Thyroid gland (tissue), 4 donors: ENCODE measurements at regions not wholly inside any gene's neighbourhood (a gene's known extent, or its start where the extent isn't known, plus 50 kb on each side); places are given as distances from the start of the nearest gene placed in this dataset.

Source experiments
- DNase-seq, 2 donors: peaks; one replicate each; pipeline ENCODE4 v3.0.0-alpha.2; 2019
- H3K27ac ChIP-seq, 3 donors: fragments of 200-600 bp; sonication (generic); 1 replicate in 2 of 3; 2 replicates in 1 of 3; pipeline ENCODE4 v1.5.1; 2016 to 2019; ENCODE audit warnings: mild to moderate bottlenecking in 1 of 3, moderate library complexity in 1 of 3
- H3K27me3 ChIP-seq: fragments of 200-600 bp; sonication (generic); one replicate; pipeline ENCODE4 v1.5.1; 2019
- H3K36me3 ChIP-seq, 2 donors: fragments of 200-600 bp; sonication (generic); one replicate each; pipeline ENCODE4 v1.5.1; 2016 to 2019
- H3K4me1 ChIP-seq, 2 donors: fragments of 200-600 bp; sonication (generic); one replicate each; pipeline ENCODE4 v1.5.1; 2017 to 2019
- H3K4me3 ChIP-seq, 3 donors: fragments of 200-600 bp; sonication (generic); replicated peaks in 1 of 3; 1 replicate in 2 of 3; 2 replicates in 1 of 3; pipeline ENCODE4 v1.5.1; 2016; ENCODE audit warnings: mild to moderate bottlenecking in 1 of 3
- H3K9me3 ChIP-seq: fragments of 200-600 bp; sonication (generic); one replicate; pipeline ENCODE4 v1.5.1; 2017
- POLR2A ChIP-seq, 2 donors: fragments of 450-650 bp; IDR thresholded peaks; one replicate each; pipeline ENCODE4 v1.6.1; 2017; ENCODE audit warnings: antibody characterized with exemption in 2 of 2, mild to moderate bottlenecking in 2 of 2, moderate library complexity in 1 of 2
- WGBS, 2 donors: methylation state at CpG; one replicate each; pipeline ENCODE4 v1.1.5; 2017; 5-methylcytosine and 5-hydroxymethylcytosine counted together
- intact Hi-C: fragments of 100-400 bp; cut with DNase I; formaldehyde crosslinking; loops from one replicate; pipeline ENCODE4 v1.15.1; 2023
- TF ChIP-seq, protein P1 (sequence below), 6 experiments: fragments of 200-600 bp in 3 of 6; fragments of 450-650 bp in 3 of 6; sonication (generic) in 3 of 6; IDR thresholded peaks; one replicate each; pipeline ENCODE4 v1.5.1; 2016 to 2019; ENCODE audit warnings: antibody characterized with exemption in 6 of 6, mild to moderate bottlenecking in 2 of 6, inconsistent platforms in 1 of 6, moderate library complexity in 1 of 6

DNA sequence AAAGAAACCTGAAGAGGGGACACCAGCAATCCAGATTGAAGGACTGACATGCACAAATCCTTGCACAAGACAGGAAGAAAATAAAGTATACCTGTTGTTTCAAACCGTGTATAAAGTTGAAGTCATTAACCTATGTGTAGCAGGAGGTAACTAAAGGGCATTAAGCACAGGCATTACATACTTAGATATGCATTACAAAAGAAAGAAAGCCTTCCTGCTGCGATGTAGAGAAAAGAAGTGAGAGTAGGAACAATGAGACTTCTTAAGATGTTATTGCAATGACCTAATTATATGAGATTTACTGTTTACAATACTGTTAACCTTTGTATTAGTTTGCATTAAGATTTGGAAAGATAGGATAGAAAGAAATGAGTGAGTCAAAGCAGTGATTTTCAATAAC, 308.9 kb upstream of the PTPRD start:
- H3K27ac ChIP-seq, result no peak overlapping the region
- no peaks in the 10 kb centered on the region for H3K36me3 ChIP-seq
- H3K9me3 ChIP-seq, result no peaks in the 10 kb centered on the region
- no peak for DNase-seq
- intact Hi-C loops, result no loop called here
- H3K4me1 ChIP-seq, result no peaks in the 10 kb centered on the region
- H3K27me3 ChIP-seq, result no peaks in the 10 kb centered on the region
- H3K4me3 ChIP-seq, result no peak overlapping the region
- WGBS, 2 donors, result 20 to 25% methylated on average over 2 of the region's 2 CpGs
- no peak for TF ChIP-seq POLR2A (IDR thresholded peaks at IDR 0.05)
- TF ChIP-seq, protein P1, sequence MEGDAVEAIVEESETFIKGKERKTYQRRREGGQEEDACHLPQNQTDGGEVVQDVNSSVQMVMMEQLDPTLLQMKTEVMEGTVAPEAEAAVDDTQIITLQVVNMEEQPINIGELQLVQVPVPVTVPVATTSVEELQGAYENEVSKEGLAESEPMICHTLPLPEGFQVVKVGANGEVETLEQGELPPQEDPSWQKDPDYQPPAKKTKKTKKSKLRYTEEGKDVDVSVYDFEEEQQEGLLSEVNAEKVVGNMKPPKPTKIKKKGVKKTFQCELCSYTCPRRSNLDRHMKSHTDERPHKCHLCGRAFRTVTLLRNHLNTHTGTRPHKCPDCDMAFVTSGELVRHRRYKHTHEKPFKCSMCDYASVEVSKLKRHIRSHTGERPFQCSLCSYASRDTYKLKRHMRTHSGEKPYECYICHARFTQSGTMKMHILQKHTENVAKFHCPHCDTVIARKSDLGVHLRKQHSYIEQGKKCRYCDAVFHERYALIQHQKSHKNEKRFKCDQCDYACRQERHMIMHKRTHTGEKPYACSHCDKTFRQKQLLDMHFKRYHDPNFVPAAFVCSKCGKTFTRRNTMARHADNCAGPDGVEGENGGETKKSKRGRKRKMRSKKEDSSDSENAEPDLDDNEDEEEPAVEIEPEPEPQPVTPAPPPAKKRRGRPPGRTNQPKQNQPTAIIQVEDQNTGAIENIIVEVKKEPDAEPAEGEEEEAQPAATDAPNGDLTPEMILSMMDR (IDR thresholded peaks at IDR 0.05), result no peak

DNA sequence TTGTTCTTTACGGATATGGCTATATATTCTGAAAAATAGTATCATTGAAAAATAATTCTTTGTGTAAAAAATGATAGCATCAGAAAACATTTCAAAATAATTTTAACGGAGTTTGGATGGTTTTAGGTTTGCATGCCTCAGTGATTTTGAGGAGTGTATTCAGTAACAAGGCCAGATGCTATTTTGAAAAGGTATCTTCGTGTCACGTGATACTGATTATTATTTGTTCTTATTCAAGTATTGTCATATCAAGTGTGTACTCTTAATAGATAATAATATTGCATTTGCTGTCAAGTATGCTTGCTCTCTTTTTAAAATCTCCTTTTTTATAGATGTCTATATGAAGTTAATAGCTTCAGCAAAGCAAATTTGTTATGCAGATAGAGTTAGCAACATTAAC, 313.1 kb upstream of the PTPRD start:
- no peaks in the 10 kb centered on the region for H3K27me3 ChIP-seq
- H3K9me3 ChIP-seq, result no peaks in the 10 kb centered on the region
- DNase-seq, result no peak
- no peak overlapping the region for H3K4me3 ChIP-seq
- intact Hi-C loops, result no loop called here
- no peaks in the 10 kb centered on the region for H3K36me3 ChIP-seq
- WGBS, 2 donors, result 63 to 75% methylated on average over 4 of the region's 4 CpGs
- H3K27ac ChIP-seq, result no peak overlapping the region
- no peaks in the 10 kb centered on the region for H3K4me1 ChIP-seq
- TF ChIP-seq, protein P1 (IDR thresholded peaks at IDR 0.05), result no peak
- TF ChIP-seq POLR2A (IDR thresholded peaks at IDR 0.05), result no peak

DNA sequence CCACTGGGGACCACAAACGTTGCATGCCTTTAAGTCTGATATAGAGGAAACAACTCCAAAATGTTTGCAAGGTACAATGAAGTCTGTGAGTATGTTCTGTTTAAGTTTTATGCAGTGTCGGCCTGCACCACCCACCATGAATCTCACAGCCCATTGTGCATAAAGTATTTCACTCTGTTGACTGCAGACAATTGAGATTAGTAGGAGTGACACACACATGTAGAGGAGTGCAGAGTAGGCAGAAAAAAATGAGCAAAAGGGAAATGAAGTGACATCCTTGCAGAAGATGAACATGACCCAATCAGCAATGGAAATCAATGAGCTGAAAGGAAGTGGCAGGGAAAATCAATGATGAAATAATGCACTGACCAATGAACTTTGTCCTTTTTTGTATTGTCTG, 315.6 kb upstream of the PTPRD start:
- Histone ChIP-seq H3K27me3 (no peaks in the 10 kb centered on the region), H3K4me1 (no peaks in the 10 kb centered on the region), H3K9me3 (no peaks in the 10 kb centered on the region), H3K27ac (no peak overlapping the region), H3K4me3 (no peak overlapping the region), H3K36me3 (no peaks in the 10 kb centered on the region)
- DNase-seq, result no peak
- intact Hi-C loops, result no loop called here
- WGBS, 2 donors, result 73% methylated on average over 2 of the region's 2 CpGs
- TF ChIP-seq POLR2A (IDR thresholded peaks at IDR 0.05), result no peak
- TF ChIP-seq, protein P1 (IDR thresholded peaks at IDR 0.05), result no peak

DNA sequence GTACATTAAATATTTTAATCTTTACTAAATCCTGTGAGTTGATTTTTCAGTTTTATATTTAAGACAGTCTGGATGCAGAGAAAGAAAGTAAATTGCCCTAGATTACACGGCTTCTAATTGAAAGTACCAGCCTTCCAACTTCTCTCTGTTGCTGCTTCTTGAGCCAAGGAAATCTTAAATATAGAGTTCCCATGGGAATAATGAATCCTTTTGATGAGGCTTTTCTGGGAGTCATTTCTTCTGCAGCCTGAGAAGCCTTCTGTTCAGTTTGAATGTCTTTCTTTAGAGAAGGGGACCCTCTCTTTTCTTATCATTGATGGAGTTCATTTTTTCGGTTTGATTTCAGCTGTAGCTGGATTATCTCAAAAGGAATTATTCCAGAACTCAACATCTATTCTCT, 317.3 kb upstream of the PTPRD start:
- intact Hi-C loops, result no loop called here
- no peak for DNase-seq
- Histone ChIP-seq H3K36me3 (no peaks in the 10 kb centered on the region), H3K27me3 (no peaks in the 10 kb centered on the region), H3K27ac (no peak overlapping the region), H3K4me1 (no peaks in the 10 kb centered on the region), H3K9me3 (no peaks in the 10 kb centered on the region), H3K4me3 (no peak overlapping the region)
- WGBS, 2 donors, result 73 to 77% methylated on average over 2 of the region's 2 CpGs
- TF ChIP-seq, protein P1 (IDR thresholded peaks at IDR 0.05), result no peak
- TF ChIP-seq POLR2A (IDR thresholded peaks at IDR 0.05), result no peak

DNA sequence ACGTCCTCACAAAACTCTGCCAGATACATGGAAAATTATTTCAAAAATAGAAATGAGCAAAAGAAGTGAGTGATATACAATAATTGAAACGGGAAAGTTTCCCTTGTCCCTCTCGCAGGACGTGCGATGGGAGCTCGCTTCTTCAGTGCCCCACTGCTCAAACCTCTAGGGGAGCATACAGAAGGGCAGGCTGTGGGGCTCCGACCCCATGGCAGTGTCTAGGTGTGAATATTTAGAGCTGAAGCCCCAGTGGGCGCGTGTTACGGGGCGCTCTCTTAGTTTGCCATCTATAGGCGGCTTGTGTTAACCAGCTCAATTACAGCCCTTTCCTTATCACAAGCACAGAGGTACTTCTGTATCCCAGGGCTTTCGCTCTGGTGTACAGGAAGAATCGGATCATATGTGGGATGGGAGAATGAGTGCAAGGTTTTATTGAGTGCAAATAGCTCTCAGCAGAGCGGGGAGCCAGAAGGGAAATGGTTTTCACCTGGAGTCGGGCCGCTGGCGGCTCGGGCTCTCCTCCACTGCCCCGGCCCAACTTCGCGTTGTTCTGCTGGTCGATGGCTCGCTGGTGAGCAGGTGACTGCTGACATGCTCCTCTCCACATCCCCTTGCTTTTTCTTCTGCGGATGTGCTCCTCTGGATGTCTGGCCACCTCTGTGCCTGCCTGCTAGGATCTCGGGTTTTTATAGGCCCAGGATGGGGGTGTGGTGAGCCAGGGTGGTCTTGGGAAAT, 334.0 kb upstream of the PTPRD start:
- intact Hi-C loops, result no loop called here
- no peak overlapping the region for H3K4me3 ChIP-seq
- H3K9me3 ChIP-seq, result no peaks in the 10 kb centered on the region
- DNase-seq, result no peak
- H3K4me1 ChIP-seq, result no peaks in the 10 kb centered on the region
- no peak for TF ChIP-seq POLR2A (IDR thresholded peaks at IDR 0.05)
- TF ChIP-seq, protein P1 (IDR thresholded peaks at IDR 0.05), result no peak
- 89 to 95% methylated on average over 25 to 26 of the region's 26 CpGs for WGBS, 2 donors
- H3K36me3 ChIP-seq, result no peaks in the 10 kb centered on the region
- no peak overlapping the region for H3K27ac ChIP-seq
- no peaks in the 10 kb centered on the region for H3K27me3 ChIP-seq
